GM12878 (cell line): ENCODE measurements at regions not wholly inside any gene's neighbourhood (a gene's known extent, or its start where the extent isn't known, plus 50 kb on each side); places are given as distances from the start of the nearest gene placed in this dataset.

Source experiments
- CTCF ChIP-seq, 3 experiments: IDR thresholded peaks in 2 of 3; conservative IDR thresholded peaks in 1 of 3; 2 replicates each; pipeline ENCODE4 v1.5.1; 2011; ENCODE audit warnings: low read depth in 3 of 3, low read length in 3 of 3, mild to moderate bottlenecking in 3 of 3, control low read depth in 2 of 3, moderate library complexity in 2 of 3, inconsistent platforms in 1 of 3, mixed read lengths in 1 of 3; ENCODE audit not compliant: control insufficient read depth in 2 of 3, insufficient read depth in 1 of 3; ENCODE audit errors: extremely low read depth in 1 of 3
- EGR1 ChIP-seq, 2 experiments: IDR thresholded peaks; 1 replicate in 1 of 2; 2 replicates in 1 of 2; pipeline ENCODE4 v1.6.1; 2011 to 2012; ENCODE audit warnings: low read depth in 2 of 2, low read length in 2 of 2, borderline replicate concordance in 1 of 2, mild to moderate bottlenecking in 1 of 2, moderate library complexity in 1 of 2
- EP300 ChIP-seq, 2 experiments: fragments of 150-350 bp in 1 of 2; IDR thresholded peaks; 2 replicates each; pipeline ENCODE4 v1.6.1; 2011 to 2012; ENCODE audit warnings: low read depth in 2 of 2, low read length in 2 of 2, borderline replicate concordance in 1 of 2, improper control_type of control experiment in 1 of 2, inconsistent platforms in 1 of 2; ENCODE audit not compliant: control insufficient read depth in 1 of 2
- GABPA ChIP-seq: IDR thresholded peaks from 2 replicates; pipeline ENCODE4 v1.6.1; 2014; ENCODE audit warnings: antibody characterized with exemption, low read depth, mild to moderate bottlenecking, inconsistent platforms
- NFXL1 ChIP-seq: fragments of 450-650 bp; IDR thresholded peaks from 2 replicates; pipeline ENCODE4 v1.6.1; 2017; ENCODE audit warnings: antibody characterized with exemption, mild to moderate bottlenecking, borderline replicate concordance
- NKRF ChIP-seq: fragments of 450-650 bp; conservative IDR thresholded peaks from 2 replicates; pipeline ENCODE4 v1.6.1; 2017; ENCODE audit warnings: mild to moderate bottlenecking, moderate library complexity
- POLR2A ChIP-seq: IDR thresholded peaks from 2 replicates; pipeline ENCODE4 v1.6.1; 2011; ENCODE audit warnings: low read depth, mild to moderate bottlenecking, low read length
- RBBP5 ChIP-seq: fragments of 200-600 bp; sonication (generic); conservative IDR thresholded peaks from 2 replicates; pipeline ENCODE4 v1.6.1; 2016
- REST ChIP-seq: IDR thresholded peaks from 2 replicates; pipeline ENCODE4 v1.6.1; 2012; ENCODE audit warnings: mild to moderate bottlenecking, low read depth, low read length
- SPI1 ChIP-seq: IDR thresholded peaks from 2 replicates; pipeline ENCODE4 v1.6.1; 2011; ENCODE audit warnings: low read depth, mild to moderate bottlenecking, low read length, moderate library complexity, borderline replicate concordance; ENCODE audit not compliant: insufficient read depth
- SREBF2 ChIP-seq: IDR thresholded peaks from 2 replicates; pipeline ENCODE4 v1.6.1; 2012; ENCODE audit warnings: mild to moderate bottlenecking, low read length
- ZNF274 ChIP-seq: IDR thresholded peaks from one replicate; pipeline ENCODE4 v1.8.0; 2011; ENCODE audit not compliant: insufficient read length, insufficient read depth
- TF ChIP-seq, protein P1 (sequence below): IDR thresholded peaks from 2 replicates; pipeline ENCODE4 v1.6.1; 2011; ENCODE audit warnings: borderline replicate concordance, low read depth, mild to moderate bottlenecking, moderate library complexity, low read length; ENCODE audit not compliant: insufficient read depth, poor library complexity, severe bottlenecking

DNA sequence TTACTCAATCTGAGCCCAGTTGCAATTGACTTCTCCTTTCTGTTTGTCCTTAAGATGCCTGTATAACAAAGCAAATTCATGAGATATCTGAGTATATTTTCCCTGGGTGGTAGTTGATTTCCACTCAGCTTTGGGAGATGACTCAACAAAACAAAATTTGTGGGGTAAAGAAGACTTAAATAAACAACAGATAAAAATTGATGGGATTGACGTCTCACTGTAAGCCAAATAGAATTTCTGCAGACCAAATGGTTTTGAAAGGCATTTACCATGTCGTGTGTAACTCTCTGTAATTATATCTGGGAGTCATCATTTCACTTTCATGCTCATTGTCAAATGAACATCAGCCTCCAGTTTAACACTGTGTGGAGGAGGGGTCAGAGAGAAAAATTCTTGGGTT lies 255.4 kb upstream of the MYO3A start:
- TF ChIP-seq CTCF (IDR thresholded peaks at IDR 0.05 in 2 of 3, conservative IDR thresholded peaks at IDR 0.05 in 1 of 3; ENCODE audit: control insufficient read depth in 2 of 3, extremely low read depth in 1 of 3, insufficient read depth in 1 of 3, low read depth in 3 of 3, low read length in 3 of 3) (no peak), POLR2A (no peak), NKRF (no peak), NFXL1 (no peak), REST (no peak), GABPA (no peak), ZNF274 (no peak), SPI1 (no peak), SREBF2 (no peak), RBBP5 (no peak), EP300 (IDR thresholded peaks at IDR 0.05; ENCODE audit: borderline replicate concordance in 1 of 2, control insufficient read depth in 1 of 2, low read depth in 2 of 2, low read length in 2 of 2) (no peak), EGR1 (IDR thresholded peaks at IDR 0.05; ENCODE audit: borderline replicate concordance in 1 of 2, low read depth in 2 of 2, low read length in 2 of 2) (no peak)
- TF ChIP-seq, protein P1, sequence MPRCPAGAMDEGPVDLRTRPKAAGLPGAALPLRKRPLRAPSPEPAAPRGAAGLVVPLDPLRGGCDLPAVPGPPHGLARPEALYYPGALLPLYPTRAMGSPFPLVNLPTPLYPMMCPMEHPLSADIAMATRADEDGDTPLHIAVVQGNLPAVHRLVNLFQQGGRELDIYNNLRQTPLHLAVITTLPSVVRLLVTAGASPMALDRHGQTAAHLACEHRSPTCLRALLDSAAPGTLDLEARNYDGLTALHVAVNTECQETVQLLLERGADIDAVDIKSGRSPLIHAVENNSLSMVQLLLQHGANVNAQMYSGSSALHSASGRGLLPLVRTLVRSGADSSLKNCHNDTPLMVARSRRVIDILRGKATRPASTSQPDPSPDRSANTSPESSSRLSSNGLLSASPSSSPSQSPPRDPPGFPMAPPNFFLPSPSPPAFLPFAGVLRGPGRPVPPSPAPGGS: no peak
